Activated gamma-delta T cell treated with anti-CD3 and anti-CD28 coated beads, Interleukin-2, amount 50 U/mL, for 16 hours (primary cell): ENCODE measurements at regions not wholly inside any gene's neighbourhood (a gene's known extent, or its start where the extent isn't known, plus 50 kb on each side); places are given as distances from the start of the nearest gene placed in this dataset.
"Not testable (repeated sequence)": the region's sequence is repeated elsewhere in the genome, so short reads cannot be mapped to it uniquely, and the experiment has no call there.

Source experiments
- DNase-seq: peaks from one replicate; pipeline ENCODE4 v3.0.0-alpha.2; 2020; ENCODE audit warnings: low read depth

- DNase-seq: no peak
Observed at GRCh38 chr10:118916777-118917176, 112.7 kb upstream of the NANOS1 start.

GRCh38 chr10:118917701-118918100 lies 111.8 kb upstream of the NANOS1 start:
- DNase-seq: no peak

GRCh38 chr10:118918116-118918515 lies 111.4 kb upstream of the NANOS1 start:
- no peak for DNase-seq

- no peak for DNase-seq
Observed at GRCh38 chr10:118918587-118918986, 110.9 kb upstream of the NANOS1 start.

- no peak for DNase-seq
Observed at GRCh38 chr10:118920206-118920605, 109.3 kb upstream of the NANOS1 start.

- DNase-seq: no peak
Observed at GRCh38 chr10:118922226-118922625, 107.3 kb upstream of the NANOS1 start.

GRCh38 chr10:118922972-118923371 lies 106.5 kb upstream of the NANOS1 start:
- no peak for DNase-seq

GRCh38 chr10:118924493-118924892 lies 105.0 kb upstream of the NANOS1 start:
- DNase-seq: no peak

- no peak for DNase-seq
Observed at GRCh38 chr10:118925404-118926071, 104.0 kb upstream of the NANOS1 start.

GRCh38 chr10:118926072-118926417 lies 103.5 kb upstream of the NANOS1 start:
- DNase-seq: no peak

GRCh38 chr10:118926441-118926840 lies 103.1 kb upstream of the NANOS1 start:
- DNase-seq: no peak

- DNase-seq: no peak
Observed at GRCh38 chr10:118926903-118927302, 102.6 kb upstream of the NANOS1 start.

GRCh38 chr10:118927321-118927720 lies 102.2 kb upstream of the NANOS1 start:
- DNase-seq: no peak

GRCh38 chr10:118930614-118931013 lies 98.9 kb upstream of the NANOS1 start:
- no peak for DNase-seq

- DNase-seq: no peak
Observed at GRCh38 chr10:118931436-118931835, 98.1 kb upstream of the NANOS1 start.

- DNase-seq: not testable (repeated sequence)
Observed at GRCh38 chr10:118932154-118932553, 97.4 kb upstream of the NANOS1 start.

GRCh38 chr10:118937226-118937625 lies 92.3 kb upstream of the NANOS1 start:
- no peak for DNase-seq

- DNase-seq: no peak
Observed at GRCh38 chr10:118939211-118940007, 90.1 kb upstream of the NANOS1 start.

GRCh38 chr10:118940386-118940785 lies 89.1 kb upstream of the NANOS1 start:
- DNase-seq: no peak

GRCh38 chr10:118943253-118943652 lies 86.3 kb upstream of the NANOS1 start:
- no peak for DNase-seq

- no peak for DNase-seq
Observed at GRCh38 chr10:118944959-118945633, 84.4 kb upstream of the NANOS1 start.

GRCh38 chr10:118948786-118949185 lies 80.7 kb upstream of the NANOS1 start:
- no peak for DNase-seq

- DNase-seq: no peak
Observed at GRCh38 chr10:118950190-118950680, 79.3 kb upstream of the NANOS1 start.
